AG04450 (cell line): ENCODE measurements at regions not wholly inside any gene's neighbourhood (a gene's known extent, or its start where the extent isn't known, plus 50 kb on each side); places are given as distances from the start of the nearest gene placed in this dataset.

Experiments
- CTCF ChIA-PET: fragments of 300-600, 350-600 bp; formaldehyde crosslinking; extraction: SDS; loops from one replicate; lab custom pipeline; 2022; ENCODE audit warnings: antibody characterized with exemption, inconsistent platforms; lab: Charles Lee
- POLR2A ChIA-PET: fragments of 350-600 bp; formaldehyde crosslinking; extraction: SDS; loops from one replicate; lab custom pipeline; 2021; ENCODE audit warnings: antibody characterized with exemption, inconsistent platforms; lab: Yijun Ruan, JAX
- DNase-seq: peaks from one replicate; pipeline ENCODE4 v3.0.0-alpha.2; 2011; ENCODE audit warnings: low read depth, low spot score
- H3K27ac ChIP-seq: one replicate; pipeline ENCODE4 v1.5.1; 2012; ENCODE audit warnings: low read depth, low read length, control low read depth
- H3K27me3 ChIP-seq: one replicate; pipeline ENCODE4 v1.6.0; 2012; ENCODE audit warnings: low read length; ENCODE audit not compliant: control insufficient read depth, insufficient read depth
- H3K4me3 ChIP-seq: 2 replicates; pipeline ENCODE4 v1.5.1; 2011; ENCODE audit warnings: mild to moderate bottlenecking, low read depth, low read length, control low read depth
- H3K9me3 ChIP-seq: 2 replicates; pipeline ENCODE4 v1.5.1; 2012; ENCODE audit warnings: low read length; ENCODE audit not compliant: control insufficient read depth, insufficient read depth
- CTCF ChIP-seq: IDR thresholded peaks from 2 replicates; pipeline ENCODE4 v1.5.1; 2011; ENCODE audit warnings: low read depth, low read length, control low read depth, inconsistent platforms

DNA sequence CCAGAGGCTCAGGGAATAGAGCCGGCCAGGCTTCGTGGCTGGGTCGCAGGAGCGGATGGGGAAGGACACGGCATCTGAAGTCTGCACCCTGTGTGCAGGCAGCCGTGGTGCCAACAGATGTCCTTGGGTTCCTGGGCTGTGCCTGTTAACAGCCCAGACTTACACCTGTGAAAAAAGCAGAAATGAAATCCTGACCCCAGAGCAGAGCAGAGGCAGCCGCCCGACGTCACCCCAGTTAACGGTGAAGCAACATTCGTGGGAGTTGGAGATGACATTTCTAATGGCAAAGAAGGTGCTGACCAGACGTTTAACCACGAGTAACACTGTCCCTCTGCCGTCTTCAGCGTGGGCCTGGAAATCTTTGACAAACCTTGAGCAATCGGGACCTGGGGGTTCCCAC, 200.3 kb upstream of the DIO3 start:
- Histone ChIP-seq H3K27me3 (peaks cover 35% of the 10 kb centered on the region), H3K9me3 (peaks cover 3% of the 10 kb centered on the region; the same call in 1 of the 2 replicates), H3K27ac (no peak overlapping the region), H3K4me3 (no peak overlapping the region)
- no peak for DNase-seq
- CTCF ChIA-PET: interaction anchor here (0.6 kb wide), 1 partner anchor 28 kb away, joined by 4 read pairs; no protein-coding TSS in a partner anchor
- POLR2A ChIA-PET: no interaction called here
- TF ChIP-seq CTCF: no peak

DNA sequence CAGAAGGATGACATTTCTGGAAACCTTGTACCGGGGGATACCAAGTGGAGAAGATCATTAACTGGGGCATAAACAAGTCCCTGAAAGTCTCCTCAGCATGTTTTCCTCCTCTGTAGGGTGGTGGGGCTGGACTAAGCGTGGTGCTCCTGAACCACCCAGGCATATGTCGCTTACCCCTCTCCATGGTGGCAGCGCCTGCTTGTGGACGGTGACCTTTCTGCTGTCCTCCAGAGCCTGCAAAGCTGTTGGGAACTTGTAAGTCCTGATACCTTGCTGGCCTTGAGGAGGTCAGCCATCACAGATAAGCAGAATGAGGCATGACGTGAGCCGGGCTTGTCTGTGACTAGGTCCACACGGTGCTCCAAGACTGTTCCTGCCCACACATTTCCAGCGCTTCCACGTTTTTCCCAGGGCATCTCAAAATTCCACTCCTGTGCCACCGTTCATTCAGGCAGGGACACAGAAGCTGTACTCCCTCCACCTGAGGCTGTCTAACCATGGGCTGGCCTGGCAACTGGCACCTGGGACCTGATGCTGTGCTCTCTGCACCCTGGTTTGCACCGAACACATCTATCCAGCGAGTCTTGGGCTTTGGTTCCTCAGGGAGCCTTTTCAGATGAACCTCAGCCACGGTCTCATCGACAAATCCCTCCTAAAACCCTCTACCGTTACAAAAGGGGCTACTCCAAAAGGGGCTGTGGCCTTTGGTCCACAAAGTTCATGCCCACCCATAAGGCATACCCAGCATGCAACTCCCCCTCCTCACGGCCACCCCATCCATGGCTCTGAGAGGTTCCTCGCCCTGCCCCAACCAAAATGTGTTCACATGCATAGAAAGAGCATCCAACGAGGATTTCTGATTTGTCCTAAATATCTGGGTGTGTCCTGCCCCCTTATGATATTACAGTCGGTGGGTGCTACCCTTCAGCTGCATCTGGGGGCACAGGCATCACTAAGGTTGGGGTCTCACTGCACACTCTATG, 199.6 kb upstream of the DIO3 start:
- peaks cover 38% of the 10 kb centered on the region for H3K27me3 ChIP-seq
- no peak for DNase-seq
- TF ChIP-seq CTCF: no peak
- POLR2A ChIA-PET: no interaction called here
- CTCF ChIA-PET: interaction anchor here (0.6 kb wide), 1 partner anchor 27 kb away, joined by 4 read pairs; no protein-coding TSS in a partner anchor
- H3K27ac ChIP-seq: no peak overlapping the region
- H3K4me3 ChIP-seq: no peak overlapping the region
- peaks cover 3% of the 10 kb centered on the region; the same call in 1 of the 2 replicates for H3K9me3 ChIP-seq

DNA sequence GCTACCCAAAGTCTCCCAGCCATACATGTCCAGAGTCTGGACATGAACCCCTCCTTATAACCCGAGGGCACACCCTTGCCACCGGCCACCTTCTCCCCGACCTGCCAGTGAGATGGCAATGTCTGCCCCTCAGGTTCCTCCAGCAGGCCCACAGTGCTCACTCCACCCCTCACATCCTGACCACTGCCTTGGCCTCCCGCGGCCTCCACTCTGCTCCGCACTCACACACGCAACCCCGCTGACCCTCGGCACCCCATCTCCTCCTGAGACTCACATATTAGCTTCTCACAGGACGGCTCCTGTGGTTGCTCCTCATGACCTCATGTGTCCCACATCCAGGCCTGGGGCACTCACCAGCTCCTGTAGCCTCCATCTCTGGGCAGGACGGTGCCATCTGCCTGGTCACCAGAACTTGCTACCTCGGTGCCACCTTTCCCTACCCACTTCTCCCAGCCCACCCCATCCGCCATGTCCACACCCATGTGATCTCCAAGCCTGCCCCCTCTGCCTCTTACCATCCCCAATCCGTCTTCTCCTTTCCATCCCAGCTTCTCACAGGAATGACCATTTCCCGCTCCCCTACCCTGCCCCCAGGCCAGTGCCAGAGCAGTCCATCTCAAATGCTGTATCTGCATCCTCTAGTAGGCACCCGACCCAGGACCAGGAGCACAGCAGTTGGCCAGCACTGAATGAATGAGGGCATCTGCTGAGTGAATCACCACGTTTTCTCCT, 198.6 kb upstream of the DIO3 start:
- H3K9me3 ChIP-seq: peaks cover 3% of the 10 kb centered on the region; the same call in 1 of the 2 replicates
- no peak overlapping the region for H3K27ac ChIP-seq
- H3K4me3 ChIP-seq: no peak overlapping the region
- POLR2A ChIA-PET: no interaction called here
- no peak for TF ChIP-seq CTCF
- H3K27me3 ChIP-seq: peaks cover 38% of the 10 kb centered on the region
- CTCF ChIA-PET: no interaction called here
- DNase-seq: no peak

GRCh38 chr14:101363261-101363555, 198.1 kb upstream of the DIO3 start:
- no peak for DNase-seq
- CTCF ChIA-PET: no interaction called here
- POLR2A ChIA-PET: no interaction called here

More at GRCh38 chr14:101363261-101363555, 198.1 kb upstream of the DIO3 start:
- Histone ChIP-seq H3K4me3 (no peak overlapping the region), H3K27ac (no peak overlapping the region), H3K27me3 (peaks cover 38% of the 10 kb centered on the region), H3K9me3 (peaks cover 3% of the 10 kb centered on the region; the same call in 1 of the 2 replicates)
- no peak for TF ChIP-seq CTCF
